Fibroblast of the aortic adventitia (primary cell): ENCODE measurements at regions not wholly inside any gene's neighbourhood (a gene's known extent, or its start where the extent isn't known, plus 50 kb on each side); places are given as distances from the start of the nearest gene placed in this dataset.

ENCODE experiments used
- DNase-seq: peaks from one replicate; pipeline ENCODE4 v3.0.0-alpha.2; 2010; ENCODE audit warnings: low read depth
- H3K4me3 ChIP-seq: 2 replicates; pipeline ENCODE4 v1.5.1; 2011; ENCODE audit warnings: low read depth, mild to moderate bottlenecking, control low read depth, low read length, moderate library complexity
- TF ChIP-seq, protein P1 (sequence below): IDR thresholded peaks from 2 replicates; pipeline ENCODE4 v1.5.1; 2011; ENCODE audit warnings: mild to moderate bottlenecking, low read length, control low read depth, inconsistent platforms; ENCODE audit not compliant: insufficient read depth

DNA sequence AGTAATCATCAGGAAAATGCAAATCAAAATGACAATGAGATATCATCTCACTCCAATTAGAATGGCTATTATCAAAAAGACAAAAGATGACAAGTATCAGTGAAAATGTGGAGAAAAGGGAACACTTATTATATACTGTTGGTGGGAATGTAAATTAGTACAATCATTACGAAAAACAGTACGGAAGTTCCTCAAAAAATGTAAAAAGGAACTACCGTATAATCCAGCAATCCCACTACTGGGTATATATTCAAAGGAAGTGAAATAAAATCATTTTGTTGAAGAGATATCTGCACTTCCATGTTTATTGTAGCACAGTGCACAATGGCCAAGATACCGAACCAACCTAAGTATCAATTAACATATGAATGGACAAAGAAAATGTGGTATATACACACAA is 52.4 kb upstream of the TEX51 start:
- TF ChIP-seq, protein P1, sequence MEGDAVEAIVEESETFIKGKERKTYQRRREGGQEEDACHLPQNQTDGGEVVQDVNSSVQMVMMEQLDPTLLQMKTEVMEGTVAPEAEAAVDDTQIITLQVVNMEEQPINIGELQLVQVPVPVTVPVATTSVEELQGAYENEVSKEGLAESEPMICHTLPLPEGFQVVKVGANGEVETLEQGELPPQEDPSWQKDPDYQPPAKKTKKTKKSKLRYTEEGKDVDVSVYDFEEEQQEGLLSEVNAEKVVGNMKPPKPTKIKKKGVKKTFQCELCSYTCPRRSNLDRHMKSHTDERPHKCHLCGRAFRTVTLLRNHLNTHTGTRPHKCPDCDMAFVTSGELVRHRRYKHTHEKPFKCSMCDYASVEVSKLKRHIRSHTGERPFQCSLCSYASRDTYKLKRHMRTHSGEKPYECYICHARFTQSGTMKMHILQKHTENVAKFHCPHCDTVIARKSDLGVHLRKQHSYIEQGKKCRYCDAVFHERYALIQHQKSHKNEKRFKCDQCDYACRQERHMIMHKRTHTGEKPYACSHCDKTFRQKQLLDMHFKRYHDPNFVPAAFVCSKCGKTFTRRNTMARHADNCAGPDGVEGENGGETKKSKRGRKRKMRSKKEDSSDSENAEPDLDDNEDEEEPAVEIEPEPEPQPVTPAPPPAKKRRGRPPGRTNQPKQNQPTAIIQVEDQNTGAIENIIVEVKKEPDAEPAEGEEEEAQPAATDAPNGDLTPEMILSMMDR: no peak
- no peak overlapping the region for H3K4me3 ChIP-seq
- no peak for DNase-seq
